Endothelial cell of umbilical vein (primary cell): ENCODE measurements at regions not wholly inside any gene's neighbourhood (a gene's known extent, or its start where the extent isn't known, plus 50 kb on each side); places are given as distances from the start of the nearest gene placed in this dataset.

ENCODE experiments used
- BruUV-seq: library from RNA; stranded (reverse); fragments of 400-500 nt; replicated peaks from 2 replicates; lab custom pipeline; 2021; lab: Mats Ljungman, UMichigan
- CTCF ChIA-PET: fragments of 300-600, 350-600 bp; sonication (Branson Sonifier 250); formaldehyde crosslinking; loops from one replicate; lab custom pipeline; 2021; ENCODE audit warnings: antibody characterized with exemption, inconsistent platforms; lab: Charles Lee
- POLR2A ChIA-PET: fragments of 300-600, 350-600 bp; sonication (Branson Sonifier 250); formaldehyde crosslinking; loops from one replicate; lab custom pipeline; 2021; ENCODE audit warnings: antibody characterized with exemption, inconsistent platforms; lab: Charles Lee
- DNase-seq: peaks from one replicate; pipeline ENCODE4 v3.0.0-alpha.2; 2011; ENCODE audit warnings: low read depth, low spot score
- FAIRE-seq: peaks from 2 replicates; lab custom pipeline; 2011; peaks lifted over from hg19 to GRCh38; lab: Jason Lieb, UNC
- H2AFZ ChIP-seq: 2 replicates; pipeline ENCODE4 v1.6.0; 2012; ENCODE audit warnings: low read depth, low read length, control low read depth, inconsistent platforms
- H3K27ac ChIP-seq: 2 replicates; pipeline ENCODE4 v1.5.1; 2011; ENCODE audit warnings: low read depth, mild to moderate bottlenecking, control low read depth, low read length, moderate library complexity; ENCODE audit not compliant: insufficient read depth
- H3K27me3 ChIP-seq, 2 experiments: 2 replicates each; pipeline versions ENCODE4 v1.6.0 to v1.6.1; 2011; ENCODE audit warnings: low read length in 2 of 2, mixed read lengths in 1 of 2; ENCODE audit not compliant: control insufficient read depth in 2 of 2, insufficient read depth in 2 of 2
- H3K36me3 ChIP-seq, 2 experiments: 2 replicates in 1 of 2; 3 replicates in 1 of 2; pipeline ENCODE4 v1.5.1; 2011; ENCODE audit warnings: low read length in 2 of 2, mild to moderate bottlenecking in 1 of 2, moderate library complexity in 1 of 2; ENCODE audit not compliant: control insufficient read depth in 2 of 2, insufficient read depth in 2 of 2; ENCODE audit errors: extremely low read depth in 1 of 2
- H3K4me1 ChIP-seq: 3 replicates; pipeline ENCODE4 v1.5.1; 2011; ENCODE audit warnings: mild to moderate bottlenecking, low read length; ENCODE audit not compliant: control insufficient read depth, insufficient read depth; ENCODE audit errors: extremely low read depth
- H3K4me2 ChIP-seq: 2 replicates; pipeline ENCODE4 v1.6.1; 2011; ENCODE audit warnings: low read length, control low read depth, mixed read lengths; ENCODE audit not compliant: insufficient read depth
- H3K4me3 ChIP-seq, 3 experiments: fragments of 200-600 bp in 1 of 3; sonication (generic), shearing (Covaris generic) in 1 of 3; replicated peaks in 1 of 3; 2 replicates each; pipeline ENCODE4 v1.5.1; 2011 to 2016; ENCODE audit warnings: control low read depth in 3 of 3, low read length in 3 of 3, mild to moderate bottlenecking in 2 of 3, inconsistent platforms in 1 of 3, low read depth in 1 of 3, moderate library complexity in 1 of 3; ENCODE audit not compliant: insufficient read depth in 1 of 3
- H3K79me2 ChIP-seq: 2 replicates; pipeline ENCODE4 v1.6.0; 2012; ENCODE audit warnings: low read length, inconsistent platforms; ENCODE audit not compliant: control insufficient read depth, insufficient read depth
- H3K9ac ChIP-seq: replicated peaks from 2 replicates; pipeline ENCODE3; 2011; ENCODE audit warnings: low read length, control low read depth; ENCODE audit not compliant: insufficient read depth; ENCODE audit errors: extremely low read depth
- H3K9me1 ChIP-seq: replicated peaks from 3 replicates; pipeline ENCODE4 v1.6.0; 2011; ENCODE audit warnings: mild to moderate bottlenecking, low read length; ENCODE audit not compliant: control insufficient read depth, insufficient read depth; ENCODE audit errors: extremely low read depth
- H3K9me3 ChIP-seq: replicated peaks from 2 replicates; pipeline ENCODE4 v1.5.1; 2012; ENCODE audit warnings: low read length, inconsistent platforms; ENCODE audit not compliant: control insufficient read depth, insufficient read depth
- H4K20me1 ChIP-seq: replicated peaks from 2 replicates; pipeline ENCODE3; 2011; ENCODE audit warnings: mild to moderate bottlenecking, low read length; ENCODE audit not compliant: control insufficient read depth, insufficient read depth; ENCODE audit errors: extremely low read depth
- CTCF ChIP-seq, 2 donors: IDR thresholded peaks; 1 replicate in 1 of 2; 2 replicates in 1 of 2; pipeline ENCODE4 v1.5.1; 2011; ENCODE audit warnings: low read length in 2 of 2, mild to moderate bottlenecking in 2 of 2, moderate library complexity in 2 of 2, control low read depth in 1 of 2, inconsistent platforms in 1 of 2, low read depth in 1 of 2; ENCODE audit not compliant: insufficient read depth in 1 of 2; ENCODE audit errors: extremely low read depth in 1 of 2
- EZH2 ChIP-seq: IDR thresholded peaks from 2 replicates; pipeline ENCODE4 v1.6.1; 2012; ENCODE audit warnings: borderline replicate concordance, low read depth, mild to moderate bottlenecking, moderate library complexity, low read length, inconsistent platforms; ENCODE audit not compliant: severe bottlenecking
- FOS ChIP-seq: IDR thresholded peaks from 2 replicates; pipeline ENCODE4 v1.6.1; 2011; ENCODE audit warnings: mild to moderate bottlenecking, low read length, moderate library complexity, borderline replicate concordance; ENCODE audit not compliant: insufficient read depth
- GATA2 ChIP-seq: IDR thresholded peaks from 2 replicates; pipeline ENCODE4 v1.7.0; 2011; ENCODE audit warnings: low read depth, mild to moderate bottlenecking, moderate library complexity, mixed read lengths, low read length; ENCODE audit not compliant: insufficient read length, insufficient read depth
- JUN ChIP-seq: IDR thresholded peaks from 2 replicates; pipeline ENCODE4 v1.6.1; 2011; ENCODE audit warnings: borderline replicate concordance, low read depth; ENCODE audit not compliant: insufficient read length, insufficient read depth
- MAX ChIP-seq: IDR thresholded peaks from 2 replicates; pipeline ENCODE4 v1.6.1; 2011; ENCODE audit not compliant: insufficient read depth, insufficient read length
- MYC ChIP-seq: IDR thresholded peaks from one replicate; pipeline ENCODE4 v1.6.1; 2011; ENCODE audit warnings: mild to moderate bottlenecking, low read depth, low read length
- POLR2A ChIP-seq: IDR thresholded peaks from 2 replicates; pipeline ENCODE4 v1.6.1; 2012; ENCODE audit warnings: low read depth, mild to moderate bottlenecking, control low read depth, low read length
- POLR2AphosphoS5 ChIP-seq: IDR thresholded peaks from 2 replicates; pipeline ENCODE4 v1.6.1; 2012; ENCODE audit warnings: low read depth, mild to moderate bottlenecking, control low read depth, low read length, moderate library complexity; ENCODE audit not compliant: insufficient read depth
- dilution Hi-C: fragments of 300-500 bp; cut with MboI; formaldehyde crosslinking; loops from one replicate; pipeline ENCODE4 v1.15.0; 2019; ENCODE audit warnings: low sequenced_read_pairs; ENCODE audit not compliant: extremely low pct_ligation_motif_present
- intact Hi-C: fragments of 100-400 bp; cut with micrococcal nuclease; formaldehyde crosslinking; loops from one replicate; pipeline ENCODE4 v1.10.0; 2022

DNA sequence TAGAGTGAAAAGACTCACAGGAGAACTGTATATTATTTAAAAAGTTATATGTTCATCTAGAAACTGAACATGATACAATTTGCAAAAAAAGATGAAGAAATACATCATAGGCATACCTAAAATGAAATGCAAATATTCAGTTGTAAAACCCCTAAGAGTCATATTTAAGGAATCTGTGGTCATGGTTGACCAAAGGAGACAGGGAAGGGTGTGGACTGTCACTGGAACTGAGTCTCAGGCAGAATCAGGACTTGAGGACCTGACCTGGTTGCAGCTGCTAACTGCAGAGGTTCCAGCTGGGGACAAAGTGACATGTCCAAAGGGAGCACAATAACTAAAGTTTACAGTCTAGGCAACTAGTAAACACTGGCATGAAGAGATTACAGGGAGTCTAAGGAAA, 211.3 kb upstream of the RAG2 start:
- Histone ChIP-seq H3K27me3 (no peaks in the 10 kb centered on the region), H3K27ac (no peak overlapping the region), H2AFZ (no peak overlapping the region), H3K4me1 (no peaks in the 10 kb centered on the region), H3K36me3 (no peaks in the 10 kb centered on the region), H3K9me1 (no peaks in the 10 kb centered on the region), H3K79me2 (no peaks in the 10 kb centered on the region), H3K4me2 (no peak overlapping the region), H3K9me3 (no peaks in the 10 kb centered on the region), H3K4me3 (no peak overlapping the region), H3K9ac (no peak overlapping the region), H4K20me1 (no peaks in the 10 kb centered on the region)
- BruUV-seq = no TSS peak
- FAIRE-seq (no peak), DNase-seq (no peak)
- intact Hi-C loops (no loop called here), dilution Hi-C loops (no loop called here)
- TF ChIP-seq POLR2A = no peak
- no peak for TF ChIP-seq CTCF (IDR thresholded peaks at IDR 0.05; ENCODE audit: extremely low read depth in 1 of 2, insufficient read depth in 1 of 2, low read depth in 1 of 2, low read length in 2 of 2)
- TF ChIP-seq JUN = no peak
- no peak for TF ChIP-seq GATA2
- TF ChIP-seq FOS = no peak
- no peak for TF ChIP-seq MAX
- no peak for TF ChIP-seq EZH2
- no peak for TF ChIP-seq POLR2AphosphoS5
- no peak for TF ChIP-seq MYC
- ChIA-PET CTCF (no interaction called here), POLR2A (no interaction called here)
